GM10266 (cell line): ENCODE measurements at regions not wholly inside any gene's neighbourhood (a gene's known extent, or its start where the extent isn't known, plus 50 kb on each side); places are given as distances from the start of the nearest gene placed in this dataset.

Source experiments
- DNase-seq: peaks from one replicate; pipeline ENCODE4 v3.0.0; 2012; ENCODE audit errors: extremely low spot score
- TF ChIP-seq, protein P1 (sequence below): IDR thresholded peaks from 2 replicates; pipeline ENCODE4 v1.5.1; 2012; ENCODE audit warnings: mild to moderate bottlenecking, low read depth; ENCODE audit not compliant: control insufficient read depth, insufficient read depth; ENCODE audit errors: missing control alignments

DNA sequence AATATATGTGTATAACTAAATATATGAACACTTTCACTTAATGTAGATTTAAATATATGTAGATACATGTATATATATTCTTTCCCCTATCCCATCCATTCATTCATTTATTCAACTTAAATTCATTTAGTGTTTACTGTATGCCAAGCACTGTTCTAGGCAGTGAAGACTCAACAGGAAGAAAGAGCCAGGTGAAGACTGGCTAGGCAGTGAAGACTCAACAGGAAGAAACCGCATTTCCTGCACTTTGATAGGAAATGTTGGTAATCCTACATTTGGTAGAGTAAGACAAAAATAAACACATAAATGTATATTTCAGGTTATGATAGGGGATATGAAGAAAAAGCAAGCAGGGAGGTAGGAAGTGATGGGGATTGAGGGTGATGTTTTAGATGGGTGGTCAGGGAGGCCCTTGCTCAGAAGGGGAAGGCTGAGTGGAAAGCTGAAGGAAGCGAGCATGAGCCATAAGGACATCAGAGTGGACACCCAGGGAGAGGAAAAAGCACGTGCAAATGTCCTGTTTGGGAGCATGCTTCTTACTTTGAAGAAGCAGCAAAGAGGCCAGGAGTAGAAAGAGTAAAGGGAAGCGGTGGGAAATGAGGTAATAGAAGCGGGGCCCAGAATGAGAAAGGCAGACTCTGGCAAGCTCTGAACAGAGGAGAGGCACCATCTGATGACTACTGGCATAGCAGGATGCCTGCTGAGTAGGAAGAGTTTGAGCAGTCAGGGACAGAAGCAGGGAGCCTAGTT is 227.8 kb upstream of the MAP3K1 start:
- no peak for DNase-seq

GRCh38 chr5:56585999-56586691 is 229.2 kb upstream of the MAP3K1 start:
- TF ChIP-seq, protein P1, sequence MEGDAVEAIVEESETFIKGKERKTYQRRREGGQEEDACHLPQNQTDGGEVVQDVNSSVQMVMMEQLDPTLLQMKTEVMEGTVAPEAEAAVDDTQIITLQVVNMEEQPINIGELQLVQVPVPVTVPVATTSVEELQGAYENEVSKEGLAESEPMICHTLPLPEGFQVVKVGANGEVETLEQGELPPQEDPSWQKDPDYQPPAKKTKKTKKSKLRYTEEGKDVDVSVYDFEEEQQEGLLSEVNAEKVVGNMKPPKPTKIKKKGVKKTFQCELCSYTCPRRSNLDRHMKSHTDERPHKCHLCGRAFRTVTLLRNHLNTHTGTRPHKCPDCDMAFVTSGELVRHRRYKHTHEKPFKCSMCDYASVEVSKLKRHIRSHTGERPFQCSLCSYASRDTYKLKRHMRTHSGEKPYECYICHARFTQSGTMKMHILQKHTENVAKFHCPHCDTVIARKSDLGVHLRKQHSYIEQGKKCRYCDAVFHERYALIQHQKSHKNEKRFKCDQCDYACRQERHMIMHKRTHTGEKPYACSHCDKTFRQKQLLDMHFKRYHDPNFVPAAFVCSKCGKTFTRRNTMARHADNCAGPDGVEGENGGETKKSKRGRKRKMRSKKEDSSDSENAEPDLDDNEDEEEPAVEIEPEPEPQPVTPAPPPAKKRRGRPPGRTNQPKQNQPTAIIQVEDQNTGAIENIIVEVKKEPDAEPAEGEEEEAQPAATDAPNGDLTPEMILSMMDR: no peak
- no peak for DNase-seq

More for the DNA sequence above, 227.8 kb upstream of the MAP3K1 start:
- TF ChIP-seq, protein P1: no peak

GRCh38 chr5:56585461-56585860 is 229.9 kb upstream of the MAP3K1 start:
- no peak for DNase-seq
- TF ChIP-seq, protein P1: no peak

GRCh38 chr5:56581426-56581825 is 233.9 kb upstream of the MAP3K1 start:
- DNase-seq: no peak
- TF ChIP-seq, protein P1: no peak

GRCh38 chr5:56580864-56581263 is 234.5 kb upstream of the MAP3K1 start:
- no peak for DNase-seq
- TF ChIP-seq, protein P1: no peak

GRCh38 chr5:56575821-56576220 is 239.5 kb upstream of the MAP3K1 start:
- TF ChIP-seq, protein P1: no peak
- DNase-seq: no peak

DNA sequence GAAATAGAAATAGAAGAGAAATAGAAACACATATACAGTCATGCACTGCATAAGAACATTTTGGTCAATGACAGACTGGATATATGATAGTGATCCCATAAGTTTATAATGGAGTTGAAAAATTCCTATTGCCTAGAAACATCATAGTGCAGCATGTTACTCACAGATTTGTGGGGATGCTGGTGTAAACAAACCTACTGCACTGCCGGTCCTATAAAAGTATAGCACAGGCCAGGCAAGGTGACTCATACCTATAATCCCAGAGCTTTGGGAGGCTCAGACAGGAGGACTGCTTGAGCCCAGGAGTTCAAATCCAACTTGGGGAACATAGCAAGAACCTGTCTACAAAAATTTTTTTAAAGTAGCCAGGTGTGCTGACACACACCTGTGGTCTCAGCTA is 240.6 kb upstream of the MAP3K1 start:
- no peak for DNase-seq
- TF ChIP-seq, protein P1: no peak
